ENCODE measurements at regions not wholly inside any gene's neighbourhood (a gene's known extent, or its start where the extent isn't known, plus 50 kb on each side); places are given as distances from the start of the nearest gene placed in this dataset.

- no peak for TF ChIP-seq CTCF (IDR thresholded peaks at IDR 0.05; ENCODE audit: low read depth, low read length)
- TF ChIP-seq POLR2A (IDR thresholded peaks at IDR 0.05; ENCODE audit: extremely low read depth, insufficient read length): no peak
Measured at GRCh38 chr3:62936626-62937254, 61.5 kb upstream of the CADPS start.

All from NB4 (cell line).